GM13977 (cell line): ENCODE measurements at regions not wholly inside any gene's neighbourhood (a gene's known extent, or its start where the extent isn't known, plus 50 kb on each side); places are given as distances from the start of the nearest gene placed in this dataset.

Experiments
- DNase-seq: peaks from one replicate; pipeline ENCODE4 v3.0.0; 2012; ENCODE audit warnings: low spot score
- in situ Hi-C: fragments of 300-500 bp; cut with MboI; formaldehyde crosslinking; loops from one replicate; pipeline ENCODE4 v1.12.0; 2022; ENCODE audit warnings: low sequenced_read_pairs, low pct_unique_long_range_greater_than_20kb, mixed read lengths, inconsistent platforms; ENCODE audit not compliant: unreplicated experiment
- TF ChIP-seq, protein P1 (sequence below): IDR thresholded peaks from 2 replicates; pipeline ENCODE4 v1.5.1; 2012; ENCODE audit warnings: mild to moderate bottlenecking, control low read depth; ENCODE audit not compliant: insufficient read depth; ENCODE audit errors: extremely low read depth, missing control alignments

DNA sequence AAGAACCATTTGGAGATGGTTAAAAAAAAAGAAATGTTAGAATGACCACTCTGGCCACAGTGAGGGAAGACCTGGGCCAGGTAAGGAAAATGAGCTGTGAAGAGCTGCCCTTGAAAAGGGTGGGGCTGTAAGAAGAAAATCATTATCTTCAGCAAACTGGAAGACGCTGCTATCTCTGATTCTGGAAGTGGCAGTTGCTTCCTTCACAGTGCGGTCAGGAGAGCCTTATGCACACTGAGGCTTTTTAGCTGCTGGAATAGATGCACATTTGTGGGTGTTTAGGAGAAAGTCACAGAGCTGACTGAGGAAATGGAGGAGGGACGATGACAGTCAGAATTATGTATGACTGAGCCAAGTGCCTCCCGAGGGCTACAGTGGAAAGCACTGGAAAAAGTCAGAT lies 91.6 kb downstream of the TBX19 start:
- in situ Hi-C loops = no loop called here
- TF ChIP-seq, protein P1, sequence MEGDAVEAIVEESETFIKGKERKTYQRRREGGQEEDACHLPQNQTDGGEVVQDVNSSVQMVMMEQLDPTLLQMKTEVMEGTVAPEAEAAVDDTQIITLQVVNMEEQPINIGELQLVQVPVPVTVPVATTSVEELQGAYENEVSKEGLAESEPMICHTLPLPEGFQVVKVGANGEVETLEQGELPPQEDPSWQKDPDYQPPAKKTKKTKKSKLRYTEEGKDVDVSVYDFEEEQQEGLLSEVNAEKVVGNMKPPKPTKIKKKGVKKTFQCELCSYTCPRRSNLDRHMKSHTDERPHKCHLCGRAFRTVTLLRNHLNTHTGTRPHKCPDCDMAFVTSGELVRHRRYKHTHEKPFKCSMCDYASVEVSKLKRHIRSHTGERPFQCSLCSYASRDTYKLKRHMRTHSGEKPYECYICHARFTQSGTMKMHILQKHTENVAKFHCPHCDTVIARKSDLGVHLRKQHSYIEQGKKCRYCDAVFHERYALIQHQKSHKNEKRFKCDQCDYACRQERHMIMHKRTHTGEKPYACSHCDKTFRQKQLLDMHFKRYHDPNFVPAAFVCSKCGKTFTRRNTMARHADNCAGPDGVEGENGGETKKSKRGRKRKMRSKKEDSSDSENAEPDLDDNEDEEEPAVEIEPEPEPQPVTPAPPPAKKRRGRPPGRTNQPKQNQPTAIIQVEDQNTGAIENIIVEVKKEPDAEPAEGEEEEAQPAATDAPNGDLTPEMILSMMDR = no peak
- no peak for DNase-seq

DNA sequence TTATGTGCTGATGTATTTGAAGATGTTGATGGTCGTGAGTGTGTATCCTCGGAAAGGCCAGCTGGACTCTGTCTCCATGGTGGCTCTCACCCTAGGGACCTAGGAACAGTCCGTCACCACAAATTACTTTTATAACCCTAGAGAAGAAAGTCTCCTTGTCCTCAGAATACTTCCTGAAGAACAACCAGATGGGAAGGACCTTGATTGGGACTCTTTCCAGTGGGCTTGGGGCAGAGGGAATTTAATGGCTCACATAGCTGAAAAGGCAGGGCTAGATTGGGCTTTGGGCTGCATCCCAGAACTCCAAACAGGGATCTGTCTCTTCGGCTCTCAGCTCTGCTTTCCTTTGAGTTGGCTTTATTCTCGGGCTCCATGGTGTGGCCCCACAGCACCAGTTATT lies 90.8 kb downstream of the TBX19 start:
- TF ChIP-seq, protein P1 = no peak
- in situ Hi-C loops = no loop called here
- no peak for DNase-seq

DNA sequence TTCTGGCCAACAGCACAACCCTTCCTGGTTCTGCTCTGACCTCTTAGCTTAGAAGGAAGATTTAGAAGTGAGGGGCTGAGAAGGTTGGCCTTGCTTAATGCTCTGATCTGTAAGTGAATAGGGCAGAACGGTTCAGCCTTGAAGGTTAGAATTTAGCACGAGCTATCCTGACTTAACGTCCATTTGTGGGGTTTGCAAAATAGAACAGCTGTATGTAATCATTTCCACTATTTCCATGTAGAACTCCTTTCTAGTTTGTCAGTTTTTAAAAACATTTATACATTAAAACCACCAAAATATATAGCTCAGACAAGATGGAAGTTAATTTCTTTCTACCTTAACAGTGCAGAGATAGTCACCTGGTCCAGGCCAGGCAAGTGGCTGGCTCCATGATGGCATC lies 89.9 kb downstream of the TBX19 start:
- DNase-seq = no peak
- TF ChIP-seq, protein P1 = no peak
- in situ Hi-C loops = no loop called here

DNA sequence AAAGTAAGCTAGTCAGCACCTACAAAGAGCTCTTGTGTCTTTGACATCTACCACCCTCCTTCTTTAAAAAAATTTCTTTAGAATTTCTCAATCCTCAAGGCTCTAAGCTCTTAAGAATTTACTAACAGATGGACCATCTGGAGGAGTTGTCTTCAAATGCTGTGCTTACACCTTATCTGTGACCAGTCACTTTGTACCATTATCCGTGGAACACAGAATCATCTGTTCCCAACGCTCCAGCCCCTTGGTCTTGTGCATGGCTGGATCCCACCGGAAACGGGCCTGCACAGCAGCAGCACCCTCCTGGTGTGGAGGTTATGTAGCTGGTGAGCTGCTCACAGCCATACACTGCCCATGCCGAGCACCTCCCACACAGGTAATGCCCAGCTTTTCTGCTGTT lies 89.0 kb downstream of the TBX19 start:
- TF ChIP-seq, protein P1 = no peak
- in situ Hi-C loops = no loop called here
- no peak for DNase-seq

DNA sequence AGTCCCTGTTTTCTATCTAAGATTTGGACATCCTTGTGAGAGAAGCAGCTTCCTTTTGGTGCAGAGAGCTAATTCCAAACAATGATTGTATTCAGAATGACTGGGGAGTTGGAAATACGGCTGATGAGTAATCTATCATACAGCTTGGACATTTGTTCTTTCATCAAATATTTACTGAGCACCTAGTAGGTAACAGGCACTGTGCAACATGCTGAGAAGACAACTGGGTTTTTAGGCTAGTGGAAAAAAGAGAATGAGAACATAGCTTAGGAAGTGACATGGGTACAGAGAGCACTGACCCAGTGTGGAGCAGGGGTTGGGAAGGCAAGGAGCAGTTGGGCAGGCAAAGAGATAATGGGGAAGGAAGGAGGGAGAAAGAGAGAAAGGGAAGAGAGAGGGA lies 87.5 kb downstream of the TBX19 start:
- in situ Hi-C loops = no loop called here
- TF ChIP-seq, protein P1 = no peak
- DNase-seq = no peak

DNA sequence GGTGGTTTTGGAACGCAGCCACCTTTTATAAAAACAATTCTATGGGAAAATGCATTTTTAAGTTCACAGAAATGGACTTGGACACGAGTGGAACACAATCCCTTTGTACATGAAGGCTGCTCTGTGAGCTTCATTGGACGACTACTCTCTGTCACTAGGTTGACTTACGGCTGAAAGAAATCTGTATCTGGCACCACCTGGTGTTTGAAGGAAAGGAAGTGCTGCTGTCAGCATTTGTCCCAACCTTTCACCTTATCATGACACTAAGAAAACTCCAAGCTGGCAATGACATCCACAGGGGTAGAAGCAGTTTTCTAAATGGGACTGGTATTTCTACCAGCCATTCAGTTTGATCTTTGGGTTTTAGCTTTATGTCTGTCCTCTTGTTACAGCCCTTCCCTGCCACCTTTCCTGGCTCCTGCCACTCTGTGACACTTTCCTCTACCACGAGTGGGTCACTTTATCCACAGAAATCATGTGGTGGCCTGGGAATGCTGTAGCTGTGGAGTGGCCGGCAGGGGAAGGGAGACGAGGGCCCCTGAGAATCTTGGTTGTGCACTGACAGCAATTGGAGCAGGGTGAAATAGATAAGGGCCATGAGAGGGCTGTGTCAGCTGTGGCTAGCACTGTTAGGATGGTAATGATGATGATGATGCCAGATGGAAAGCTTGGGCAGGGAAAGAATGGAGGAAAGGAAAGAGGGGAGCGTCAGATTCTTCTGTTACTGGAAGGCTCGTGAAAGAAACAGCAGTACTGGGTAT lies 85.2 kb downstream of the TBX19 start:
- no peak for DNase-seq
- in situ Hi-C loops = no loop called here
- TF ChIP-seq, protein P1 = no peak
